Lower leg skin (tissue), 4 donors: ENCODE measurements at regions not wholly inside any gene's neighbourhood (a gene's known extent, or its start where the extent isn't known, plus 50 kb on each side); places are given as distances from the start of the nearest gene placed in this dataset.

ENCODE experiments used
- DNase-seq, 2 donors: peaks; one replicate each; pipeline ENCODE4 v3.0.0-alpha.2; 2019; ENCODE audit warnings: low spot score in 2 of 2
- H3K4me3 ChIP-seq: fragments of 200-600 bp; sonication (generic); 2 replicates; pipeline ENCODE4 v1.5.1; 2017; ENCODE audit warnings: mild to moderate bottlenecking, low read depth; ENCODE audit not compliant: poor library complexity, severe bottlenecking
- CTCF ChIP-seq, 3 donors: fragments of 450-650 bp; IDR thresholded peaks; one replicate each; pipeline ENCODE4 v1.5.1; 2016; ENCODE audit warnings: antibody characterized with exemption in 3 of 3, mild to moderate bottlenecking in 3 of 3, moderate library complexity in 2 of 3
- POLR2A ChIP-seq, 2 donors: fragments of 450-650 bp; IDR thresholded peaks; one replicate each; pipeline ENCODE4 v1.6.1; 2016 to 2017; ENCODE audit warnings: antibody characterized with exemption in 2 of 2, mild to moderate bottlenecking in 1 of 2, moderate library complexity in 1 of 2
- WGBS, 2 donors: methylation state at CpG; one replicate each; pipeline ENCODE4 v1.1.5; 2018; 5-methylcytosine and 5-hydroxymethylcytosine counted together
- intact Hi-C: fragments of 100-400 bp; cut with DNase I; formaldehyde crosslinking; loops from one replicate; pipeline ENCODE4 v1.15.0; 2023; ENCODE audit warnings: low total_unique reads

- H3K4me3 ChIP-seq: no peak overlapping the region
- intact Hi-C loops: no loop called here
- 92 to 94% methylated on average over 4 of the region's 4 CpGs for WGBS, 2 donors
Measured at GRCh38 chr2:136242100-136242499, 124.2 kb upstream of the CXCR4 start.

GRCh38 chr2:136239079-136239685 lies 121.2 kb upstream of the CXCR4 start:
- no peak for TF ChIP-seq POLR2A (IDR thresholded peaks at IDR 0.05)
- TF ChIP-seq CTCF (IDR thresholded peaks at IDR 0.05): no peak
- no peak overlapping the region for H3K4me3 ChIP-seq
- intact Hi-C loops: no loop called here
- 66 to 83% methylated on average over 3 of the region's 3 CpGs for WGBS, 2 donors
- DNase-seq: no peak

More at GRCh38 chr2:136242100-136242499, 124.2 kb upstream of the CXCR4 start:
- no peak for DNase-seq
- TF ChIP-seq CTCF (IDR thresholded peaks at IDR 0.05): no peak
- no peak for TF ChIP-seq POLR2A (IDR thresholded peaks at IDR 0.05)

- no peak for DNase-seq
- H3K4me3 ChIP-seq: no peak overlapping the region
- no peak for TF ChIP-seq POLR2A (IDR thresholded peaks at IDR 0.05)
- TF ChIP-seq CTCF (IDR thresholded peaks at IDR 0.05): no peak
- WGBS, 2 donors: 48 to 51% methylated on average over 6 of the region's 6 CpGs
- intact Hi-C loops: no loop called here
Measured at GRCh38 chr2:136238286-136239078, 120.5 kb upstream of the CXCR4 start.

GRCh38 chr2:136236019-136236418 lies 118.1 kb upstream of the CXCR4 start:
- intact Hi-C loops: no loop called here
- TF ChIP-seq POLR2A (IDR thresholded peaks at IDR 0.05): no peak
- WGBS, 2 donors: 39 to 41% methylated on average over 4 of the region's 4 CpGs
- DNase-seq: no peak
- no peak overlapping the region for H3K4me3 ChIP-seq

GRCh38 chr2:136235546-136235945 lies 117.6 kb upstream of the CXCR4 start:
- DNase-seq: no peak
- TF ChIP-seq POLR2A (IDR thresholded peaks at IDR 0.05) (no peak), CTCF (IDR thresholded peaks at IDR 0.05) (no peak)
- H3K4me3 ChIP-seq: no peak overlapping the region
- WGBS, 2 donors: 36 to 48% methylated on average over 4 of the region's 4 CpGs
- intact Hi-C loops: no loop called here

GRCh38 chr2:136234261-136234660 lies 116.3 kb upstream of the CXCR4 start:
- TF ChIP-seq CTCF (IDR thresholded peaks at IDR 0.05): no peak
- no peak for TF ChIP-seq POLR2A (IDR thresholded peaks at IDR 0.05)
- WGBS, 2 donors: 93 to 95% methylated on average over 7 of the region's 7 CpGs
- intact Hi-C loops: no loop called here
- no peak overlapping the region for H3K4me3 ChIP-seq
- no peak for DNase-seq
